ENCODE measurements at regions not wholly inside any gene's neighbourhood (a gene's known extent, or its start where the extent isn't known, plus 50 kb on each side); places are given as distances from the start of the nearest gene placed in this dataset.

- H3K36me3 Mint-ChIP-seq = peaks cover 5% of the 10 kb centered on the region
- no peak overlapping the region for H3K27ac Mint-ChIP-seq
- ATAC-seq = no peak
- H3K27me3 Mint-ChIP-seq = peaks cover 0 to 3% of the 10 kb centered on the region in 2 donors
- DNase-seq (ENCODE audit: low spot score) = no peak
- peaks cover 8% of the 10 kb centered on the region for H3K9me3 Mint-ChIP-seq
- H3K4me3 Mint-ChIP-seq = no peak overlapping the region
- no peaks in the 10 kb centered on the region for H3K4me1 Mint-ChIP-seq (ENCODE audit: low read depth in 2 of 2)
Observed at GRCh38 chr16:6574146-6574545, 758.5 kb upstream of the RBFOX1 start.

- peaks cover 0 to 3% of the 10 kb centered on the region in 2 donors for H3K27me3 Mint-ChIP-seq
Observed at GRCh38 chr16:6573577-6573976, 759.1 kb upstream of the RBFOX1 start.

GRCh38 chr16:6571044-6571443, 761.6 kb upstream of the RBFOX1 start:
- Mint-ChIP-seq H3K9me3 (no peaks in the 10 kb centered on the region), H3K4me1 (ENCODE audit: low read depth in 2 of 2) (no peaks in the 10 kb centered on the region), H3K27me3 (peaks cover 0 to 3% of the 10 kb centered on the region in 2 donors), H3K27ac (no peak overlapping the region), H3K4me3 (no peak overlapping the region), H3K36me3 (no peaks in the 10 kb centered on the region)
- ATAC-seq (no peak), DNase-seq (ENCODE audit: low spot score) (no peak)

More at GRCh38 chr16:6573577-6573976, 759.1 kb upstream of the RBFOX1 start:
- no peak overlapping the region for H3K4me3 Mint-ChIP-seq
- ATAC-seq = no peak
- no peaks in the 10 kb centered on the region for H3K4me1 Mint-ChIP-seq (ENCODE audit: low read depth in 2 of 2)
- no peak for DNase-seq (ENCODE audit: low spot score)
- peaks cover 5% of the 10 kb centered on the region for H3K36me3 Mint-ChIP-seq
- no peak overlapping the region for H3K27ac Mint-ChIP-seq
- peaks cover 8% of the 10 kb centered on the region for H3K9me3 Mint-ChIP-seq

GRCh38 chr16:6570530-6570929, 762.1 kb upstream of the RBFOX1 start:
- no peaks in the 10 kb centered on the region for H3K9me3 Mint-ChIP-seq
- no peaks in the 10 kb centered on the region for H3K4me1 Mint-ChIP-seq (ENCODE audit: low read depth in 2 of 2)
- H3K36me3 Mint-ChIP-seq = no peaks in the 10 kb centered on the region
- no peak for ATAC-seq
- H3K4me3 Mint-ChIP-seq = no peak overlapping the region
- peaks cover 0 to 3% of the 10 kb centered on the region in 2 donors for H3K27me3 Mint-ChIP-seq
- no peak for DNase-seq (ENCODE audit: low spot score)
- H3K27ac Mint-ChIP-seq = no peak overlapping the region

- Mint-ChIP-seq H3K27me3 (no peaks in the 10 kb centered on the region), H3K9me3 (peaks cover 6% of the 10 kb centered on the region), H3K4me1 (ENCODE audit: low read depth in 2 of 2) (no peaks in the 10 kb centered on the region), H3K36me3 (no peaks in the 10 kb centered on the region), H3K4me3 (no peak overlapping the region), H3K27ac (no peak overlapping the region)
- DNase-seq (ENCODE audit: low spot score) = no peak
- ATAC-seq = no peak
Observed at GRCh38 chr16:6562986-6563385, 769.7 kb upstream of the RBFOX1 start.

- Mint-ChIP-seq H3K27me3 (no peaks in the 10 kb centered on the region), H3K36me3 (no peaks in the 10 kb centered on the region), H3K9me3 (peaks cover 6% of the 10 kb centered on the region), H3K4me3 (no peak overlapping the region), H3K4me1 (ENCODE audit: low read depth in 2 of 2) (no peaks in the 10 kb centered on the region), H3K27ac (no peak overlapping the region)
- DNase-seq (ENCODE audit: low spot score) = no peak
- no peak for ATAC-seq
Observed at GRCh38 chr16:6560306-6561100, 772.1 kb upstream of the RBFOX1 start.

- H3K36me3 Mint-ChIP-seq = no peaks in the 10 kb centered on the region
- DNase-seq (ENCODE audit: low spot score) (no peak), ATAC-seq (no peak)
- H3K4me1 Mint-ChIP-seq (ENCODE audit: low read depth in 2 of 2) = no peaks in the 10 kb centered on the region
- H3K27me3 Mint-ChIP-seq = no peaks in the 10 kb centered on the region
- H3K9me3 Mint-ChIP-seq = no peaks in the 10 kb centered on the region
- no peak overlapping the region for H3K4me3 Mint-ChIP-seq
- H3K27ac Mint-ChIP-seq = no peak overlapping the region
Observed at GRCh38 chr16:6558661-6559060, 774.0 kb upstream of the RBFOX1 start.

- H3K4me3 Mint-ChIP-seq = no peak overlapping the region
- no peaks in the 10 kb centered on the region for H3K27me3 Mint-ChIP-seq
- no peak for DNase-seq (ENCODE audit: low spot score)
- no peak for ATAC-seq
- H3K36me3 Mint-ChIP-seq = no peaks in the 10 kb centered on the region
- no peak overlapping the region for H3K27ac Mint-ChIP-seq
- H3K4me1 Mint-ChIP-seq (ENCODE audit: low read depth in 2 of 2) = no peaks in the 10 kb centered on the region
- no peaks in the 10 kb centered on the region for H3K9me3 Mint-ChIP-seq
Observed at GRCh38 chr16:6558126-6558525, 774.5 kb upstream of the RBFOX1 start.

GRCh38 chr16:6557353-6558023, 775.2 kb upstream of the RBFOX1 start:
- no peak for ATAC-seq

GRCh38 chr16:6549415-6549814, 783.2 kb upstream of the RBFOX1 start:
- no peak overlapping the region for H3K27ac Mint-ChIP-seq
- peaks cover 11% of the 10 kb centered on the region for H3K9me3 Mint-ChIP-seq
- no peaks in the 10 kb centered on the region for H3K27me3 Mint-ChIP-seq
- ATAC-seq (no peak), DNase-seq (ENCODE audit: low spot score) (no peak)
- H3K36me3 Mint-ChIP-seq = peaks cover 7% of the 10 kb centered on the region
- H3K4me3 Mint-ChIP-seq = no peak overlapping the region
- H3K4me1 Mint-ChIP-seq (ENCODE audit: low read depth in 2 of 2) = no peaks in the 10 kb centered on the region

More at GRCh38 chr16:6557353-6558023, 775.2 kb upstream of the RBFOX1 start:
- DNase-seq (ENCODE audit: low spot score) = no peak
- Mint-ChIP-seq H3K27me3 (no peaks in the 10 kb centered on the region), H3K9me3 (no peaks in the 10 kb centered on the region), H3K27ac (no peak overlapping the region), H3K4me1 (ENCODE audit: low read depth in 2 of 2) (no peaks in the 10 kb centered on the region), H3K4me3 (no peak overlapping the region), H3K36me3 (no peaks in the 10 kb centered on the region)

- ATAC-seq (no peak), DNase-seq (ENCODE audit: low spot score) (no peak)
- no peak overlapping the region for H3K4me3 Mint-ChIP-seq
- no peaks in the 10 kb centered on the region for H3K27me3 Mint-ChIP-seq
- H3K36me3 Mint-ChIP-seq = peaks cover 7% of the 10 kb centered on the region
- peaks cover 11% of the 10 kb centered on the region for H3K9me3 Mint-ChIP-seq
- no peak overlapping the region for H3K27ac Mint-ChIP-seq
- no peaks in the 10 kb centered on the region for H3K4me1 Mint-ChIP-seq (ENCODE audit: low read depth in 2 of 2)
Observed at GRCh38 chr16:6548507-6548906, 784.1 kb upstream of the RBFOX1 start.

GRCh38 chr16:6547131-6547530, 785.5 kb upstream of the RBFOX1 start:
- no peaks in the 10 kb centered on the region for H3K4me1 Mint-ChIP-seq (ENCODE audit: low read depth in 2 of 2)
- DNase-seq (ENCODE audit: low spot score) (no peak), ATAC-seq (no peak)
- no peak overlapping the region for H3K27ac Mint-ChIP-seq
- H3K36me3 Mint-ChIP-seq = peaks cover 7% of the 10 kb centered on the region
- H3K4me3 Mint-ChIP-seq = no peak overlapping the region
- peaks cover 11% of the 10 kb centered on the region for H3K9me3 Mint-ChIP-seq
- no peaks in the 10 kb centered on the region for H3K27me3 Mint-ChIP-seq

GRCh38 chr16:6545329-6545728, 787.3 kb upstream of the RBFOX1 start:
- ATAC-seq (no peak), DNase-seq (ENCODE audit: low spot score) (no peak)
- H3K4me1 Mint-ChIP-seq (ENCODE audit: low read depth in 2 of 2) = no peaks in the 10 kb centered on the region
- no peak overlapping the region for H3K27ac Mint-ChIP-seq
- no peaks in the 10 kb centered on the region for H3K27me3 Mint-ChIP-seq
- H3K36me3 Mint-ChIP-seq = peaks cover 7% of the 10 kb centered on the region
- no peak overlapping the region for H3K4me3 Mint-ChIP-seq
- H3K9me3 Mint-ChIP-seq = peaks cover 15% of the 10 kb centered on the region

GRCh38 chr16:6541267-6541666, 791.4 kb upstream of the RBFOX1 start:
- no peak overlapping the region for H3K4me3 Mint-ChIP-seq
- DNase-seq (ENCODE audit: low spot score) = no peak
- H3K4me1 Mint-ChIP-seq (ENCODE audit: low read depth in 2 of 2) = no peaks in the 10 kb centered on the region

More at GRCh38 chr16:6541267-6541666, 791.4 kb upstream of the RBFOX1 start:
- Mint-ChIP-seq H3K27ac (no peak overlapping the region), H3K9me3 (peaks cover 10% of the 10 kb centered on the region), H3K27me3 (no peaks in the 10 kb centered on the region), H3K36me3 (no peaks in the 10 kb centered on the region)
- ATAC-seq = no peak
